IMR-90 (cell line): ENCODE measurements at regions not wholly inside any gene's neighbourhood (a gene's known extent, or its start where the extent isn't known, plus 50 kb on each side); places are given as distances from the start of the nearest gene placed in this dataset.

Experiments
- ATAC-seq: fragments of 200-7000 bp; cut with Tn5 transposase; 2 replicates; pipeline ENCODE4 v1.9.1; 2020; ENCODE audit warnings: low read depth, mild to moderate bottlenecking, moderate library complexity
- BruUV-seq: library from RNA; stranded (reverse); fragments of 400-500 nt; replicated peaks from 2 replicates; lab custom pipeline; 2021; lab: Mats Ljungman, UMichigan
- CTCF ChIA-PET: fragments of 300-600 bp; formaldehyde crosslinking; extraction: SDS; loops from one replicate; lab custom pipeline; 2021; ENCODE audit warnings: antibody characterized with exemption; lab: Yijun Ruan, JAX
- POLR2A ChIA-PET: fragments of 300-600 bp; sonication (Branson Sonifier 250); formaldehyde crosslinking; loops from one replicate; lab custom pipeline; 2022; ENCODE audit warnings: antibody characterized with exemption; ENCODE audit not compliant: unreplicated experiment; lab: Charles Lee
- DNase-seq: peaks from one replicate; pipeline ENCODE4 v3.0.0; 2013
- H2AFZ ChIP-seq: replicated peaks from 2 replicates; pipeline ENCODE3; 2013; ENCODE audit warnings: low read length, mild to moderate bottlenecking; ENCODE audit not compliant: poor library complexity
- H2AK5ac ChIP-seq: 2 replicates; pipeline ENCODE4 v1.6.1; 2013; ENCODE audit warnings: low read depth, low read length, inconsistent platforms
- H2AK9ac ChIP-seq: replicated peaks from 2 replicates; pipeline ENCODE3; 2013; ENCODE audit warnings: mild to moderate bottlenecking, low read depth, low read length, moderate library complexity; ENCODE audit not compliant: poor library complexity
- H2BK120ac ChIP-seq: 2 replicates; pipeline ENCODE4 v1.6.1; 2013; ENCODE audit warnings: low read depth, low read length, inconsistent platforms
- H2BK15ac ChIP-seq: 3 replicates; pipeline ENCODE4 v1.6.1; 2013; ENCODE audit warnings: low read depth, low read length, inconsistent platforms
- H2BK20ac ChIP-seq: 2 replicates; pipeline ENCODE4 v1.6.1; 2013; ENCODE audit warnings: low read depth, mild to moderate bottlenecking, inconsistent platforms, low read length, moderate library complexity
- H2BK5ac ChIP-seq: 2 replicates; pipeline ENCODE4 v1.6.1; 2013; ENCODE audit warnings: mild to moderate bottlenecking, low read depth, low read length, inconsistent platforms; ENCODE audit not compliant: poor library complexity, severe bottlenecking
- H3K14ac ChIP-seq: replicated peaks from 2 replicates; pipeline ENCODE4 v1.6.1; 2013; ENCODE audit warnings: low read depth, low read length, inconsistent platforms
- H3K18ac ChIP-seq: 2 replicates; pipeline ENCODE4 v1.6.1; 2013; ENCODE audit warnings: low read depth, low read length, control low read depth
- H3K23ac ChIP-seq: 2 replicates; pipeline ENCODE4 v1.6.1; 2013; ENCODE audit warnings: low read depth, low read length, inconsistent platforms
- H3K27ac ChIP-seq: 2 replicates; pipeline ENCODE4 v1.5.1; 2013; ENCODE audit warnings: mild to moderate bottlenecking, control low read depth, low read length; ENCODE audit not compliant: insufficient read depth
- H3K27me3 ChIP-seq: 2 replicates; pipeline ENCODE4 v1.6.1; 2013; ENCODE audit warnings: low read length; ENCODE audit not compliant: control insufficient read depth, insufficient read depth
- H3K36me3 ChIP-seq: 2 replicates; pipeline ENCODE4 v1.6.1; 2013; ENCODE audit warnings: low read length, mixed read lengths; ENCODE audit not compliant: control insufficient read depth, insufficient read depth
- H3K4ac ChIP-seq: 2 replicates; pipeline ENCODE4 v1.6.1; 2013; ENCODE audit warnings: low read depth, low read length, inconsistent platforms
- H3K4me1 ChIP-seq: 2 replicates; pipeline ENCODE4 v1.6.1; 2013; ENCODE audit warnings: low read length, mixed read lengths; ENCODE audit not compliant: control insufficient read depth, insufficient read depth
- H3K4me2 ChIP-seq: 2 replicates; pipeline ENCODE4 v1.6.1; 2013; ENCODE audit warnings: low read depth, mild to moderate bottlenecking, control low read depth, low read length, moderate library complexity
- H3K4me3 ChIP-seq: 2 replicates; pipeline ENCODE4 v1.5.1; 2013; ENCODE audit warnings: low read depth, mild to moderate bottlenecking, control low read depth, low read length, moderate library complexity; ENCODE audit not compliant: insufficient read depth
- H3K56ac ChIP-seq: 2 replicates; pipeline ENCODE4 v1.6.1; 2013; ENCODE audit warnings: low read length, inconsistent platforms; ENCODE audit not compliant: insufficient read depth; ENCODE audit errors: extremely low read depth
- H3K79me1 ChIP-seq, 2 experiments: 2 replicates each; pipeline ENCODE4 v1.6.1; 2013; ENCODE audit warnings: low read length in 2 of 2, inconsistent platforms in 1 of 2, low read depth in 1 of 2
- H3K9ac ChIP-seq: 2 replicates; pipeline ENCODE4 v1.6.1; 2013; ENCODE audit warnings: low read depth, low read length, control low read depth
- H3K9me1 ChIP-seq: 2 replicates; pipeline ENCODE4 v1.6.1; 2013; ENCODE audit warnings: low read length, inconsistent platforms; ENCODE audit not compliant: insufficient read depth
- H3K9me3 ChIP-seq: 2 replicates; pipeline ENCODE4 v1.6.1; 2013; ENCODE audit warnings: low read length; ENCODE audit not compliant: control insufficient read depth, insufficient read depth
- H4K20me1 ChIP-seq: 2 replicates; pipeline ENCODE4 v1.6.1; 2013; ENCODE audit warnings: low read length, inconsistent platforms; ENCODE audit not compliant: insufficient read depth
- H4K5ac ChIP-seq: 2 replicates; pipeline ENCODE4 v1.6.1; 2013; ENCODE audit warnings: mild to moderate bottlenecking, low read depth, low read length, control low read depth
- H4K8ac ChIP-seq, 2 experiments: 2 replicates each; pipeline ENCODE4 v1.6.1; 2013; ENCODE audit warnings: low read depth in 2 of 2, low read length in 2 of 2, control low read depth in 1 of 2, inconsistent platforms in 1 of 2
- H4K91ac ChIP-seq: 2 replicates; pipeline ENCODE4 v1.6.1; 2013; ENCODE audit warnings: low read depth, low read length, inconsistent platforms; ENCODE audit not compliant: insufficient read depth
- CEBPB ChIP-seq: IDR thresholded peaks from 2 replicates; pipeline ENCODE4 v1.6.1; 2012; ENCODE audit warnings: low read depth, low read length, improper control_type of control experiment
- CHD1 ChIP-seq: IDR thresholded peaks from 2 replicates; pipeline ENCODE4 v1.6.1; 2012; ENCODE audit warnings: low read depth, low read length, improper control_type of control experiment
- FOS ChIP-seq: fragments of 150-350 bp; IDR thresholded peaks from 2 replicates; pipeline ENCODE4 v1.6.1; 2016; ENCODE audit warnings: low read depth, low read length
- NFE2L2 ChIP-seq: fragments of 150-350 bp; IDR thresholded peaks from 2 replicates; pipeline ENCODE4 v1.6.1; 2016; ENCODE audit warnings: low read depth, mild to moderate bottlenecking, low read length
- USF2 ChIP-seq: fragments of 150-350 bp; IDR thresholded peaks from 2 replicates; pipeline ENCODE4 v1.6.1; 2017; ENCODE audit warnings: mild to moderate bottlenecking, antibody characterized with exemption, low read length, low read depth
- WGBS, 2 experiments: methylation state at CpG; one replicate each; pipeline versions ENCODE4 v1.1.5 to v1.1.7; 2013; ENCODE audit warnings: missing lambda C conversion rate in 2 of 2; ENCODE audit not compliant: insufficient read length in 1 of 2; ENCODE audit errors: extremely low coverage in 2 of 2; 5-methylcytosine and 5-hydroxymethylcytosine counted together
- dilution Hi-C: fragments of 300-500 bp; cut with HindIII; formaldehyde crosslinking; loops from one replicate; pipeline ENCODE4 v1.14.3; 2018; ENCODE audit warnings: low sequenced_read_pairs; ENCODE audit not compliant: unreplicated experiment
- in situ Hi-C: fragments of 300-500 bp; cut with MboI; formaldehyde crosslinking; loops from 3 replicates; pipeline ENCODE4 v1.14.3; 2019; ENCODE audit warnings: low sequenced_read_pairs, inconsistent platforms, mixed read lengths
- intact Hi-C: fragments of 100-400 bp; cut with micrococcal nuclease; formaldehyde crosslinking; loops from 2 replicates; pipeline ENCODE4 v1.10.0; 2022

DNA sequence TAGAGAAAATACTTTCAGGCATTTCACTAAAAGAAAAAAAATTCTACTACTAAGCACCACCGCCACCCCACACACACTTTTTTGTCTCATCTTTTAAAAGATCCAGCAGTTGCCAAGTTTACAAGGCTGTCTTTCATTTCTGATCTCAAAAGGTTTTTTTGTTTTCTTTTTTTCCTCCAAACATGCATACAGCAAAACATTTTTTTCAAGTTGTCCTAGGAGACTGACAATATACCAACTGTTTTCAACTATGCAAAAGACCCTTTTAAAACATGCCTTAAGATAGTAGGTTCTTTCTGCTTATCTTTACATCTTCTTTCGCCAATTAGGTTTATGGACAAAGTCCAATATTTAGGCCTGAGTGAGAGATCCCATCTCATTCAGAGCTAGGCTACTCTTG is 65.2 kb downstream of the HMHB1 start:
- Histone ChIP-seq H3K23ac (no peak overlapping the region), H2BK15ac (no peak overlapping the region), H3K9ac (no peak overlapping the region), H2AFZ (no peak overlapping the region), H3K4me3 (no peak overlapping the region), H3K36me3 (no peaks in the 10 kb centered on the region), H2BK20ac (no peak overlapping the region), H4K91ac (no peak overlapping the region), H4K8ac (no peak overlapping the region), H4K5ac (no peak overlapping the region), H3K56ac (no peak overlapping the region), H2AK5ac (no peak overlapping the region), H3K79me1 (no peaks in the 10 kb centered on the region), H3K27me3 (no peaks in the 10 kb centered on the region), H2BK120ac (no peak overlapping the region), H4K20me1 (no peaks in the 10 kb centered on the region), H3K9me3 (no peaks in the 10 kb centered on the region), H3K4me1 (no peaks in the 10 kb centered on the region; the same call in 1 of the 2 replicates), H3K14ac (no peak overlapping the region), H3K18ac (no peak overlapping the region), H2AK9ac (no peak overlapping the region), H3K4me2 (no peak overlapping the region), H3K9me1 (no peaks in the 10 kb centered on the region), H2BK5ac (no peak overlapping the region), H3K27ac (no peak overlapping the region), H3K4ac (no peak overlapping the region)
- TF ChIP-seq NFE2L2 (no peak), FOS (no peak), CHD1 (no peak), USF2 (no peak), CEBPB (no peak)
- dilution Hi-C loops (no loop called here), in situ Hi-C loops (no loop called here), intact Hi-C loops (no loop called here)
- DNase-seq (no peak), ATAC-seq (no peak)
- no TSS peak for BruUV-seq
- POLR2A ChIA-PET: no interaction called here
- CTCF ChIA-PET: interaction anchor here (1.2 kb wide), 1 partner anchor 263 kb away, joined by 3 read pairs; no protein-coding TSS in a partner anchor
- no CpG with 5 or more reads among the region's 2 CpGs for WGBS, 2 experiments
